ENCODE measurements at regions not wholly inside any gene's neighbourhood (a gene's known extent, or its start where the extent isn't known, plus 50 kb on each side); places are given as distances from the start of the nearest gene placed in this dataset.

GRCh38 chr1:115140442-115141144 is 51.3 kb upstream of the TSPAN2 start:
- no peak for DNase-seq
- ATAC-seq, result no peak

GRCh38 chr1:115139381-115139780 is 50.1 kb upstream of the TSPAN2 start:
- ATAC-seq (no peak), DNase-seq (no peak)
